Stimulated activated CD8-positive, alpha-beta memory T cell treated with anti-CD3 and anti-CD28 coated beads, Interleukin-7, amount 100 ng/mL, for 24 hours (primary cell): ENCODE measurements at regions not wholly inside any gene's neighbourhood (a gene's known extent, or its start where the extent isn't known, plus 50 kb on each side); places are given as distances from the start of the nearest gene placed in this dataset.

ENCODE experiments used
- DNase-seq: peaks from one replicate; pipeline ENCODE4 v3.0.0-alpha.2; 2020; ENCODE audit warnings: low read depth

DNA sequence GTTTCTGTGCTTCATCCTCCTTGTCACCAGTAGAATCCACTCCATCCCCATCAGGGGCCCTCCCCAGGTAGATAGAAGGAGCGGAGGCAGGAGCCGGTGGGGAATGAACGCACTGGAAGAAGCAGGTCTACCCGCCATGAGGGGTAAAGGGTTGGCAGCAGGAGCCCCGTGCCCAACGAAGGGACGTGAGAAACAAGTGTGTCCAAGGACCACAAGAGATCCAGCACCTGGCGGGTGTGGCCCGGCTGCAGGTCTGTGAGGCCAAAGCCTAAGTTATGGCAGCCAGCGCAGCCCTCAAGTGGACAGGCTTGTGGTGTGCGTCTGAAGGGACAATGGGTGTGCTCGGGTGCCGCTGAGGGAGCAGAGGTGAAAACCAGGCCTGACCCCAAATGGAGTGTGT lies 94.3 kb downstream of the IRX2 start:
- DNase-seq: no peak

GRCh38 chr5:2656206-2656605 lies 95.3 kb downstream of the IRX2 start:
- DNase-seq: no peak

GRCh38 chr5:2653991-2654390 lies 97.5 kb downstream of the IRX2 start:
- no peak for DNase-seq

DNA sequence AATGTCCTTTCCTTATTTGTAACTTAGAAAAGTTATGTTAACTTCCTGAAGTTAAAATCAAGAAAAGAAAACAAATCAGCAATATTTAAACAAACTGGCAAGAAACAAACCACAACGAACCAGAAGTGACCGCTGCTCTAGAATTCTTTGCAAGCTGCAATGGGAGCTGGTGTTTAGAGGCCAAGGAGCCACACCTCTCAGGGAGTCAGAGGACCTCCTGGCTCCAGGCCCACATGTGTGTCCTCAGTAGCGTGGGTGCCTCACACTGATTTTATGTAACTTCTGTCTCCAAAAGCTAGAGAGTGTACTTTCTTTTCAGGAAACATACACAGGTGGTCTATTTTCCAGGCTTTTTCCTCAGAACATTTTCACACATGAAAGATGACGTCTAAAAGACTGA lies 100.4 kb downstream of the IRX2 start:
- no peak for DNase-seq

- DNase-seq: no peak
These were observed 108.7 kb downstream of the IRX2 start for GRCh38 chr5:2642684-2643345.

- DNase-seq: no peak
These were observed 110.8 kb downstream of the IRX2 start for GRCh38 chr5:2640717-2641116.

DNA sequence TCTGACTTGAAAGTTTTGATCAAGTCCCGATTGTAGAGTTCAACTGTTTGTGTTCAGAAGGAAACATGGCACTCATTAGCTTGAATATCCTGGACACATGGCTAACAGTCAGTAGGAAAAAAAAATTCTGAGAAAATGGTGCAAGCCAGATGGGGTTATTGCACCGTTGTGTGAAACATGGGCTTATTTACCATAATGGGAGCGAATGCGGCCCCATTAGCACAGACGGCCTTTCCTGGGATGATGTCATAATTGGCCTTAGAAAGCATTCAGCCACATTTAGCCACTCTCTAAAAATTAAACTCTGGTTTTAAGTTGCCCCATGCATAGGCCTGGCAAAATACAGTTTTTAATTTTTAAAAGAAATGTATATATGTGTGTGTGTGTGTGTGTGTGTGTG lies 112.1 kb downstream of the IRX2 start:
- DNase-seq: no peak

GRCh38 chr5:2634399-2635176 lies 116.9 kb downstream of the IRX2 start:
- DNase-seq: no peak

GRCh38 chr5:2633992-2634391 lies 117.5 kb downstream of the IRX2 start:
- no peak for DNase-seq

DNA sequence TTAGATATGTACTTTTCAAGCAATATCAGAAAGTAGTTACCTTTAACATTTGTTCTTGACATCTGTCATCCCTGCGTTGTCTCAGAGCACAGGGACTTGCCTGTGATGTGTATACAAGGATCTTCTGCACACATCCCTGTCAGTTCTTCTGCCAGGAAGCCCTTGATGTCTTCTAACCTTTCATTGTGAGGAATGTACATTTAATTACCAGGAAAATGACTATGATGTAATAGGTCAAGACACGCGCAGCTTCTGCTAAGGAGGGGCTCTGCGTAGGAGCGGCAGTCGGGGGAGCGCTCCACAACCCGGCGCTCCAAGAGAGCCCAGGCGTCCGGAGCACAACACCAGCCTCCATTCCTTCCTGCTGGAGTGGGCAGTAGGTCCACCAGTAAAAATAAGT lies 119.7 kb downstream of the IRX2 start:
- DNase-seq: no peak

- no peak for DNase-seq
These were observed 122.4 kb downstream of the IRX2 start for GRCh38 chr5:2629045-2629444.

- no peak for DNase-seq
These were observed 123.6 kb downstream of the IRX2 start for GRCh38 chr5:2627867-2628266.

GRCh38 chr5:2626572-2626971 lies 124.9 kb downstream of the IRX2 start:
- no peak for DNase-seq

DNA sequence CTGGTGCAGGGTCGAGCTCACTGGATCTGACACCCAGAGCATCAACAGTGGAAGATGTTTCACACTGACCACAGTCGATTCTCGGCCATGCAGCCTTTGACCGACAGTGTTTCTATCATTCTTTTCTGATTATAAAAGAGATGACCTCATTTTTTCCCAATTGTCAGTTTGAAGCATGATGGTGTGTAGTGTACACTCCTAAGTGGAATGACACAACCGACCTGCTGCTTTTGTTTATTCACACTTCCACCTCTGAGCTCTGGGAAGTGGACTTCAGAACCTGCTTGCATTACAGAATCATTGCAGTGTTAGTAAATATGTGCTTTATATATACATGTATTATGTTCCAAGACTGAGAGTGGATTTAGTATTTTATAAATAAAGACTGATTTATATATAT lies 128.6 kb downstream of the IRX2 start:
- no peak for DNase-seq

GRCh38 chr5:2621631-2622030 lies 129.8 kb downstream of the IRX2 start:
- DNase-seq: no peak

GRCh38 chr5:2619216-2619615 lies 132.3 kb downstream of the IRX2 start:
- DNase-seq: no peak

- DNase-seq: no peak
These were observed 134.0 kb downstream of the IRX2 start for GRCh38 chr5:2617461-2617860.

DNA sequence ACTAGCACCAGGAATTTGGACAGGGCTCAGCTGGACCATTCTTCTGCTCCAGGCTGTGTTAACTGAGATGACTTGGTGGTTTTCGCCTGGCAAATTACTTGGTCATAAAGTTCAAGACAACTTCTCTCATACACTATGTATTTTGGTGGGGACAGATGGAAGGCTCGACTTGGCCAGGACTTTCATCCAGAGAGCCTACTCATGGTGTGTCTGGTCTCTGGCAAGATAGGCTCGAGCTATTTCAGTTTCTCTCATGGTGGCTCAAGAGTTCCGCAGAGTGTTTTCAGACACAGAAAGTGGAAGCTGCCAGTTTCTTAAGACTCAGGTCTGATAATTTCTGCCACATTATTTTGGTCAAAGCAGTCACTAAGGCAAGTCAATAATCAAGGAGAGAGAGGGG lies 135.6 kb downstream of the IRX2 start:
- no peak for DNase-seq

GRCh38 chr5:2614571-2614970 lies 136.9 kb downstream of the IRX2 start:
- no peak for DNase-seq

- DNase-seq: no peak
These were observed 139.8 kb downstream of the IRX2 start for GRCh38 chr5:2611659-2612058.

- no peak for DNase-seq
These were observed 140.5 kb downstream of the IRX2 start for GRCh38 chr5:2610986-2611385.

DNA sequence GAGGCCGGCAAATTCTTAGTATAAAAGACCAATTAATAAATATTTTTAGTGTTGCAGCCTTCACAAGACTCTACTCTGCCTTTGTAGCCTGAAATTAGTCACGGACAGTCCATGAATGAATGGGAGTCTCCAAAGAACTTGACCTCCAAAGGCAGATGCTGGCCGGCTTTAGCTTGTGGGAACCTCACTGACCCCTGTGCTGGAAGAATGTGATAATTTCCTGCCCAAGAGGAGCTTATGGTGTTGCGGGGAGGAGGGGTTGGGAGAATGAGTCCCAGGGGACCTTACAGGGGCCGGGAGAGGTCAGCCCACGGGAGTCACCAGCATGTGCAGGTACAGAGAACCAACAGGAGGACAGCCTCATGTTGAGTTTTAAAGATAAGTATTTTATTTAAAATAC lies 143.1 kb downstream of the IRX2 start:
- no peak for DNase-seq

DNA sequence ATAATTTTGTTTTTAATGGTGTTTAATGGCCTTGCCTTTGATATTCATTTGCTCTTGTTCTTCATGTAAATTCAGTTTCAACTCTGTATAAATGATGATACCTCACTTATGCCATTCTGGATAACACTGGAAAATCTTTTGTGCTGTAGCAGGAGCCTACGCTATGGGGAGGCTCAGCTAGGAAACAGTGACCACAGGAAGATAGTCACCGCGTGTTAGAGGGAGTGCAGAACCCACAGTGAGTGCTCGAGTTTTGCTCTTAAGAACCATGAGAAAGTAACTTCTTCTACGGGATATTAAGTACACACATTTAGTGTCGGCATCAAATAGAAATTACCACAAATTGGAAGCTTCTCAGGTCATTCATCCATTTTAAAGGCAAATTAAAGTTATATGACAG lies 143.9 kb downstream of the IRX2 start:
- no peak for DNase-seq

DNA sequence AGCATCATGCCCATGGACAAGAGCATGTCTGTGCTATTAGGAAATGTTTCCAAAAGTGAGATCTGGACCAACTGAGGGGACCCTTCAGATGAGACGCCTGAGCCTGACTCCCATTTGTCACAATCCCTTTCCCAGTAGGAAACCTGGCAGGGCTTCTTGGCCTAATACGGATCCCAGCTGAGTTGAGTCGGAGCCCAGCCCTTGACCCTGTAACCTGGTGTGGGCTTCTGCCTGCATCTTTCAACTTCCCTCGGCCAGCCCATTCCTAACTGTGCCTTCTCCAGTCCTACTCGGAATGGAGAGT lies 148.3 kb downstream of the IRX2 start:
- DNase-seq: no peak
